PC-3 (cell line): ENCODE measurements at regions not wholly inside any gene's neighbourhood (a gene's known extent, or its start where the extent isn't known, plus 50 kb on each side); places are given as distances from the start of the nearest gene placed in this dataset.

Experiments used
- ATAC-seq: fragments of 200-7000 bp; cut with Tn5 transposase; 2 replicates; pipeline ENCODE4 v1.9.1; 2020; ENCODE audit warnings: mild to moderate bottlenecking, moderate library complexity
- BruUV-seq: library from RNA; stranded (reverse); fragments of 400-500 nt; replicated peaks from 2 replicates; lab custom pipeline; 2021; lab: Mats Ljungman, UMichigan
- CTCF ChIA-PET: fragments of 300-600 bp; sonication (Branson Sonifier 250); formaldehyde crosslinking; loops from one replicate; lab custom pipeline; 2022; ENCODE audit warnings: antibody characterized with exemption; lab: Charles Lee
- POLR2A ChIA-PET: fragments of 300-600 bp; sonication (Branson Sonifier 250); formaldehyde crosslinking; loops from one replicate; lab custom pipeline; 2022; ENCODE audit warnings: antibody characterized with exemption; ENCODE audit not compliant: unreplicated experiment; lab: Charles Lee
- DNase-seq: peaks from one replicate; pipeline ENCODE4 v3.0.0-alpha.2; 2015
- H2AFZ ChIP-seq: fragments of 300-600 bp; sonication (generic); 2 replicates; pipeline ENCODE4 v1.6.0; 2016; ENCODE audit warnings: antibody characterized with exemption, low read length
- H3F3A ChIP-seq: fragments of 300-600 bp; sonication (generic); one replicate; pipeline ENCODE4 v1.6.0; 2017; ENCODE audit warnings: antibody characterized with exemption, low read length, control low read depth, mild to moderate bottlenecking; ENCODE audit not compliant: unreplicated experiment
- H3K27ac ChIP-seq: fragments of 300-600 bp; sonication (generic); 2 replicates; pipeline ENCODE4 v1.5.1; 2016; ENCODE audit warnings: mild to moderate bottlenecking, low read length
- H3K27me3 ChIP-seq: fragments of 300-600 bp; sonication (generic); 2 replicates; pipeline ENCODE4 v1.6.1; 2016; ENCODE audit warnings: low read length, mixed read lengths
- H3K36me3 ChIP-seq: fragments of 300-600 bp; sonication (generic); 2 replicates; pipeline ENCODE4 v1.6.1; 2016; ENCODE audit warnings: low read depth, mixed run types, low read length, mixed read lengths
- H3K4me1 ChIP-seq: fragments of 300-600 bp; sonication (generic); 2 replicates; pipeline ENCODE4 v1.5.1; 2016; ENCODE audit warnings: low read length; ENCODE audit not compliant: insufficient read depth
- H3K4me2 ChIP-seq: fragments of 300-600 bp; sonication (generic); 2 replicates; pipeline ENCODE4 v1.6.0; 2016; ENCODE audit warnings: low read length
- H3K4me3 ChIP-seq: fragments of 300-600 bp; sonication (generic); 2 replicates; pipeline ENCODE4 v1.5.1; 2016; ENCODE audit warnings: mild to moderate bottlenecking, low read length, mixed read lengths
- H3K79me2 ChIP-seq: fragments of 300-600 bp; sonication (generic); 2 replicates; pipeline ENCODE4 v1.6.1; 2017; ENCODE audit warnings: low read length, mixed read lengths
- H3K9ac ChIP-seq: fragments of 300-600 bp; sonication (generic); 2 replicates; pipeline ENCODE4 v1.6.0; 2016; ENCODE audit warnings: mild to moderate bottlenecking, low read length
- H3K9me2 ChIP-seq: fragments of 300-600 bp; sonication (generic); replicated peaks from 2 replicates; pipeline ENCODE4 v1.6.1; 2016; ENCODE audit warnings: mixed run types, low read length, mixed read lengths
- H3K9me3 ChIP-seq: fragments of 300-600 bp; sonication (generic); 2 replicates; pipeline ENCODE4 v1.6.1; 2016; ENCODE audit warnings: low read length, mixed read lengths
- H4K20me1 ChIP-seq: fragments of 300-600 bp; sonication (generic); 2 replicates; pipeline ENCODE4 v1.6.1; 2016; ENCODE audit warnings: low read length, mixed read lengths
- EZH2 ChIP-seq: fragments of 300-600 bp; sonication (generic); IDR thresholded peaks from one replicate; pipeline ENCODE4 v1.6.1; 2017; ENCODE audit warnings: antibody characterized with exemption, mild to moderate bottlenecking, low read length; ENCODE audit not compliant: unreplicated experiment
- EZH2phosphoT487 ChIP-seq: fragments of 300-600 bp; sonication (generic); IDR thresholded peaks from 2 replicates; pipeline ENCODE4 v1.6.1; 2018; ENCODE audit warnings: mild to moderate bottlenecking, antibody characterized with exemption, low read length, borderline replicate concordance
- intact Hi-C: fragments of 100-400 bp; cut with micrococcal nuclease; formaldehyde crosslinking; loops from 2 replicates; pipeline ENCODE4 v1.9.0; 2023
- TF ChIP-seq, protein P1 (sequence below): fragments of 300-600 bp; sonication (generic); conservative IDR thresholded peaks from 2 replicates; pipeline ENCODE4 v1.5.1; 2017; ENCODE audit warnings: antibody characterized with exemption, low read depth, mild to moderate bottlenecking, low read length

DNA sequence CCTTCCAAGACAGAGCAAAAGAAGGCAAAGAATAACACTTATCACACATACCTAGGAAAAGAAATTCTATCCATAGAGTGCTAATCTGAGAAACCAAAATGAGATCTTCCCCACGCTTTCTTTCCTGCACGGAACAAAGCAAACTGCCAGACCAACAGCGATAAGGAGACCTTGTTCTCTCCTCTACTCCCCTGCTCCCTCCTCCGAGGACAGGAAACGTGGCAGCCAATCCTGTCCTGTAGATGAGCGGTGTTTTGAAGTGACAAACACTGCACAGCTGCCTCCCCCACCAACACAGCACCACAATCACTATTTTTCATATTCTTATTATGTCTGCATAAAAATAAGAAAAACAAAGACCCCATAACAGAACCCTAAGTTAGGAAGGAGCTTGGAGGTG is 113.9 kb upstream of the IRS2 start:
- H3K79me2 ChIP-seq, result no peaks in the 10 kb centered on the region
- H2AFZ ChIP-seq, result no peak overlapping the region
- no peaks in the 10 kb centered on the region for H3K4me1 ChIP-seq
- no peaks in the 10 kb centered on the region for H4K20me1 ChIP-seq
- ATAC-seq, result no peak
- DNase-seq, result no peak
- H3K27ac ChIP-seq, result no peak overlapping the region
- no peak overlapping the region for H3K9ac ChIP-seq
- no peak overlapping the region for H3K4me2 ChIP-seq
- intact Hi-C loops, result no loop called here
- no peaks in the 10 kb centered on the region for H3K27me3 ChIP-seq
- H3K9me3 ChIP-seq, result no peaks in the 10 kb centered on the region
- POLR2A ChIA-PET, result no interaction called here
- H3K36me3 ChIP-seq, result no peaks in the 10 kb centered on the region
- H3F3A ChIP-seq, result no peaks in the 10 kb centered on the region
- CTCF ChIA-PET, result no interaction called here
- no TSS peak for BruUV-seq
- TF ChIP-seq, protein P1, sequence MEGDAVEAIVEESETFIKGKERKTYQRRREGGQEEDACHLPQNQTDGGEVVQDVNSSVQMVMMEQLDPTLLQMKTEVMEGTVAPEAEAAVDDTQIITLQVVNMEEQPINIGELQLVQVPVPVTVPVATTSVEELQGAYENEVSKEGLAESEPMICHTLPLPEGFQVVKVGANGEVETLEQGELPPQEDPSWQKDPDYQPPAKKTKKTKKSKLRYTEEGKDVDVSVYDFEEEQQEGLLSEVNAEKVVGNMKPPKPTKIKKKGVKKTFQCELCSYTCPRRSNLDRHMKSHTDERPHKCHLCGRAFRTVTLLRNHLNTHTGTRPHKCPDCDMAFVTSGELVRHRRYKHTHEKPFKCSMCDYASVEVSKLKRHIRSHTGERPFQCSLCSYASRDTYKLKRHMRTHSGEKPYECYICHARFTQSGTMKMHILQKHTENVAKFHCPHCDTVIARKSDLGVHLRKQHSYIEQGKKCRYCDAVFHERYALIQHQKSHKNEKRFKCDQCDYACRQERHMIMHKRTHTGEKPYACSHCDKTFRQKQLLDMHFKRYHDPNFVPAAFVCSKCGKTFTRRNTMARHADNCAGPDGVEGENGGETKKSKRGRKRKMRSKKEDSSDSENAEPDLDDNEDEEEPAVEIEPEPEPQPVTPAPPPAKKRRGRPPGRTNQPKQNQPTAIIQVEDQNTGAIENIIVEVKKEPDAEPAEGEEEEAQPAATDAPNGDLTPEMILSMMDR, result no peak
- no peak for TF ChIP-seq EZH2
- TF ChIP-seq EZH2phosphoT487, result no peak
- no peaks in the 10 kb centered on the region for H3K9me2 ChIP-seq
- no peak overlapping the region for H3K4me3 ChIP-seq

DNA sequence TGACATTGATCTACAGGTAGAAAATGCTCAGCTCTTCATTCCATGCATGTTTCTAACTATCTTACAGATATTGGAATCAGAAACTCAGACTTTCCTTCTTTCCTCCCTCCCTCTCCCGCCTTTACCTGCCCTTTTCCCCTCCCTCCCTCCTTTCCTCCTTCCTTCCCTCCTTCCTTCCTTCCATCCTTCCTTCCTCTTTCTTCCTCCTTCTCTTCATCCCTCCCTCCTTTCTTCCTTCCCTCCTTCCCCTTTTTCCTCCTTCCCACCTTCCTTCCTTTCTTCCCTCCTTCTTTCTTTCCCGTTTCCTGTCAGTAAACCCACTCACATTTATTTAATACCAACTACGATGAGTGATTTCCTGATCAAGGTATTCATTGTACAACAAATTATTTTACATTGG is 113.4 kb upstream of the IRS2 start:
- Histone ChIP-seq H2AFZ (no peak overlapping the region), H3K27me3 (no peaks in the 10 kb centered on the region), H3K4me2 (no peak overlapping the region), H3K9me3 (no peaks in the 10 kb centered on the region), H3K36me3 (no peaks in the 10 kb centered on the region), H3K27ac (no peak overlapping the region), H4K20me1 (no peaks in the 10 kb centered on the region), H3K9me2 (no peaks in the 10 kb centered on the region), H3K4me3 (no peak overlapping the region), H3K9ac (no peak overlapping the region), H3K79me2 (no peaks in the 10 kb centered on the region), H3F3A (no peaks in the 10 kb centered on the region), H3K4me1 (no peaks in the 10 kb centered on the region)
- no TSS peak for BruUV-seq
- intact Hi-C loops, result no loop called here
- no peak for DNase-seq
- POLR2A ChIA-PET, result no interaction called here
- CTCF ChIA-PET, result no interaction called here
- TF ChIP-seq EZH2 (no peak), EZH2phosphoT487 (no peak)
- TF ChIP-seq, protein P1, result no peak
- ATAC-seq, result no peak

DNA sequence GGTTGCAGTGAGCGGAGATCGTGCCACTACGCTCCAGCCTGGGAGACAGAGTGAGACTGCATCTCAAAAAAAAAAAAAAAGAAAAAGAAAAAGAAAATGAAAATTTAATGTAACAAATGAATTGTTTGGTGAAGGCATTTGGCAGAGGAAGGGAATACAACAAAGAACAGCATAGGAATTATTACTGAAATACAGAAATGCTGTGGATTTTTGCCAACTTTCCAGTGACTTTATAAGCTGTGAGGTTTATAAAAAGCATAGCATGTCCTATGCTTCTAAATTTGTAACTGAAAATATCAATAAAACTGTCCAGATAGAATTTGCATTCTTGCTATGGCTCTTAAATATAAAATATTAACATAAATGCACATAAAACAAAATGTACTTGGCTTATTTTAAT is 112.9 kb upstream of the IRS2 start:
- H3K79me2 ChIP-seq, result no peaks in the 10 kb centered on the region
- H4K20me1 ChIP-seq, result no peaks in the 10 kb centered on the region
- DNase-seq, result no peak
- no peaks in the 10 kb centered on the region for H3F3A ChIP-seq
- no peak for ATAC-seq
- BruUV-seq, result no TSS peak
- no peaks in the 10 kb centered on the region for H3K9me2 ChIP-seq
- no peaks in the 10 kb centered on the region for H3K27me3 ChIP-seq
- POLR2A ChIA-PET, result no interaction called here
- no peak overlapping the region for H3K27ac ChIP-seq
- no peak overlapping the region for H3K9ac ChIP-seq
- no peaks in the 10 kb centered on the region for H3K9me3 ChIP-seq
- H3K4me1 ChIP-seq, result no peaks in the 10 kb centered on the region
- no peak overlapping the region for H3K4me2 ChIP-seq
- TF ChIP-seq, protein P1, result no peak
- TF ChIP-seq EZH2phosphoT487, result no peak
- H3K36me3 ChIP-seq, result no peaks in the 10 kb centered on the region
- intact Hi-C loops, result no loop called here
- H3K4me3 ChIP-seq, result no peak overlapping the region
- CTCF ChIA-PET, result no interaction called here
- no peak overlapping the region for H2AFZ ChIP-seq
